ENCODE measurements at regions not wholly inside any gene's neighbourhood (a gene's known extent, or its start where the extent isn't known, plus 50 kb on each side); places are given as distances from the start of the nearest gene placed in this dataset.

GRCh38 chr3:181932039-181932438 lies 220.3 kb downstream of the SOX2 start:
- TF ChIP-seq POLR2AphosphoS5 (IDR thresholded peaks at IDR 0.05; ENCODE audit: low read depth, low read length) (no peak), TAF1 (IDR thresholded peaks at IDR 0.05; ENCODE audit: borderline replicate concordance, low read depth, low read length) (no peak), POLR2A (IDR thresholded peaks at IDR 0.05; ENCODE audit: low read depth, low read length) (no peak)

Measured in GM12892 (cell line).